DOHH2 (cell line): ENCODE measurements at regions not wholly inside any gene's neighbourhood (a gene's known extent, or its start where the extent isn't known, plus 50 kb on each side); places are given as distances from the start of the nearest gene placed in this dataset.

Experiments
- EZH2phosphoT487 ChIP-seq: fragments of 200-600 bp; sonication (generic); IDR thresholded peaks from 2 replicates; pipeline ENCODE4 v1.6.1; 2017; ENCODE audit warnings: borderline replicate concordance, mild to moderate bottlenecking, antibody characterized with exemption, low read length, moderate library complexity, mixed read lengths
- TF ChIP-seq, protein P1 (sequence below): fragments of 200-600 bp; sonication (generic); IDR thresholded peaks from one replicate; pipeline ENCODE4 v1.5.1; 2014; ENCODE audit warnings: antibody characterized with exemption, mild to moderate bottlenecking, low read depth, low read length; ENCODE audit not compliant: poor library complexity, severe bottlenecking

DNA sequence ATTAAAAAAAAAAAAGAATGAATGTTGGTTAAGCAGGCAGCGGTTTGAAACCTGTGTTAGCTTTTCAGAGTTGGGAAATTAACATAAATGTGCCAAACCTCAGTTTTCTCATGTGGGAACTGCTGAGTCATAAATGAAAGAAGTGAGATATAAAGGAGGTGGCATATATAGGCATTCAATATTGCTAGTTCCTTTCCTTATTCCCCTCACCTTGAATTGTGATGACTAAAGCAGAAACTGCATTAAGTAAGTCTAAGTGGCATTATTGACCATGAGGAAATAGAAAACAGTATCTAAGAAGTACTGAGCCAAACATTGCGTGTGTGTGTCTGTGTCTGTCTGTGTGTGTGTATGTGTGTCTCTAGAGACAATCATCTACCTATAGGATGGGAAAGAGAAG, 691.2 kb downstream of the TLR4 start:
- TF ChIP-seq, protein P1, sequence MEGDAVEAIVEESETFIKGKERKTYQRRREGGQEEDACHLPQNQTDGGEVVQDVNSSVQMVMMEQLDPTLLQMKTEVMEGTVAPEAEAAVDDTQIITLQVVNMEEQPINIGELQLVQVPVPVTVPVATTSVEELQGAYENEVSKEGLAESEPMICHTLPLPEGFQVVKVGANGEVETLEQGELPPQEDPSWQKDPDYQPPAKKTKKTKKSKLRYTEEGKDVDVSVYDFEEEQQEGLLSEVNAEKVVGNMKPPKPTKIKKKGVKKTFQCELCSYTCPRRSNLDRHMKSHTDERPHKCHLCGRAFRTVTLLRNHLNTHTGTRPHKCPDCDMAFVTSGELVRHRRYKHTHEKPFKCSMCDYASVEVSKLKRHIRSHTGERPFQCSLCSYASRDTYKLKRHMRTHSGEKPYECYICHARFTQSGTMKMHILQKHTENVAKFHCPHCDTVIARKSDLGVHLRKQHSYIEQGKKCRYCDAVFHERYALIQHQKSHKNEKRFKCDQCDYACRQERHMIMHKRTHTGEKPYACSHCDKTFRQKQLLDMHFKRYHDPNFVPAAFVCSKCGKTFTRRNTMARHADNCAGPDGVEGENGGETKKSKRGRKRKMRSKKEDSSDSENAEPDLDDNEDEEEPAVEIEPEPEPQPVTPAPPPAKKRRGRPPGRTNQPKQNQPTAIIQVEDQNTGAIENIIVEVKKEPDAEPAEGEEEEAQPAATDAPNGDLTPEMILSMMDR: no peak
- no peak for TF ChIP-seq EZH2phosphoT487
